ENCODE measurements at regions not wholly inside any gene's neighbourhood (a gene's known extent, or its start where the extent isn't known, plus 50 kb on each side); places are given as distances from the start of the nearest gene placed in this dataset.

GRCh38 chr15:61500951-61501620 lies 272.0 kb upstream of the RORA start:
- Histone ChIP-seq H3K9me3 (ENCODE audit: control insufficient read depth, insufficient read depth, low read length) (no peaks in the 10 kb centered on the region), H3K4me1 (ENCODE audit: control insufficient read depth, insufficient read depth, low read length) (peaks cover 2% of the 10 kb centered on the region), H3K36me3 (ENCODE audit: control insufficient read depth, insufficient read depth, low read length) (no peaks in the 10 kb centered on the region), H3K27me3 (ENCODE audit: control insufficient read depth, insufficient read depth, low read length) (no peaks in the 10 kb centered on the region), H3K4me3 (ENCODE audit: low read depth, low read length) (no peak overlapping the region), H3K9ac (ENCODE audit: low read depth, low read length) (no peak overlapping the region)

GRCh38 chr15:61500523-61500922 lies 271.4 kb upstream of the RORA start:
- H3K4me1 ChIP-seq (ENCODE audit: control insufficient read depth, insufficient read depth, low read length) = peaks cover 2% of the 10 kb centered on the region
- no peaks in the 10 kb centered on the region for H3K9me3 ChIP-seq (ENCODE audit: control insufficient read depth, insufficient read depth, low read length)
- no peaks in the 10 kb centered on the region for H3K36me3 ChIP-seq (ENCODE audit: control insufficient read depth, insufficient read depth, low read length)
- H3K4me3 ChIP-seq (ENCODE audit: low read depth, low read length) = no peak overlapping the region
- no peaks in the 10 kb centered on the region for H3K27me3 ChIP-seq (ENCODE audit: control insufficient read depth, insufficient read depth, low read length)
- no peak overlapping the region for H3K9ac ChIP-seq (ENCODE audit: low read depth, low read length)

- Histone ChIP-seq H3K4me1 (ENCODE audit: control insufficient read depth, insufficient read depth, low read length) (peaks cover 2% of the 10 kb centered on the region), H3K9me3 (ENCODE audit: control insufficient read depth, insufficient read depth, low read length) (no peaks in the 10 kb centered on the region), H3K9ac (ENCODE audit: low read depth, low read length) (no peak overlapping the region), H3K27me3 (ENCODE audit: control insufficient read depth, insufficient read depth, low read length) (no peaks in the 10 kb centered on the region), H3K36me3 (ENCODE audit: control insufficient read depth, insufficient read depth, low read length) (no peaks in the 10 kb centered on the region), H3K4me3 (ENCODE audit: low read depth, low read length) (no peak overlapping the region)
Observed at GRCh38 chr15:61499376-61499775, 270.3 kb upstream of the RORA start.

- no peaks in the 10 kb centered on the region for H3K36me3 ChIP-seq (ENCODE audit: control insufficient read depth, insufficient read depth, low read length)
- no peaks in the 10 kb centered on the region for H3K27me3 ChIP-seq (ENCODE audit: control insufficient read depth, insufficient read depth, low read length)
- no peaks in the 10 kb centered on the region for H3K4me1 ChIP-seq (ENCODE audit: control insufficient read depth, insufficient read depth, low read length)
- no peak overlapping the region for H3K4me3 ChIP-seq (ENCODE audit: low read depth, low read length)
- no peak overlapping the region for H3K9ac ChIP-seq (ENCODE audit: low read depth, low read length)
- no peaks in the 10 kb centered on the region for H3K9me3 ChIP-seq (ENCODE audit: control insufficient read depth, insufficient read depth, low read length)
Observed at GRCh38 chr15:61489571-61489970, 260.5 kb upstream of the RORA start.

GRCh38 chr15:61483599-61483998 lies 254.5 kb upstream of the RORA start:
- Histone ChIP-seq H3K9me3 (ENCODE audit: control insufficient read depth, insufficient read depth, low read length) (no peaks in the 10 kb centered on the region), H3K36me3 (ENCODE audit: control insufficient read depth, insufficient read depth, low read length) (no peaks in the 10 kb centered on the region), H3K9ac (ENCODE audit: low read depth, low read length) (no peak overlapping the region), H3K4me3 (ENCODE audit: low read depth, low read length) (no peak overlapping the region), H3K27me3 (ENCODE audit: control insufficient read depth, insufficient read depth, low read length) (no peaks in the 10 kb centered on the region), H3K4me1 (ENCODE audit: control insufficient read depth, insufficient read depth, low read length) (no peaks in the 10 kb centered on the region)

- no peaks in the 10 kb centered on the region for H3K36me3 ChIP-seq (ENCODE audit: control insufficient read depth, insufficient read depth, low read length)
- no peak overlapping the region for H3K9ac ChIP-seq (ENCODE audit: low read depth, low read length)
- H3K4me3 ChIP-seq (ENCODE audit: low read depth, low read length) = no peak overlapping the region
- no peaks in the 10 kb centered on the region for H3K27me3 ChIP-seq (ENCODE audit: control insufficient read depth, insufficient read depth, low read length)
- no peaks in the 10 kb centered on the region for H3K4me1 ChIP-seq (ENCODE audit: control insufficient read depth, insufficient read depth, low read length)
- H3K9me3 ChIP-seq (ENCODE audit: control insufficient read depth, insufficient read depth, low read length) = no peaks in the 10 kb centered on the region
Observed at GRCh38 chr15:61481886-61482285, 252.8 kb upstream of the RORA start.

- no peaks in the 10 kb centered on the region for H3K27me3 ChIP-seq (ENCODE audit: control insufficient read depth, insufficient read depth, low read length)
- no peak overlapping the region for H3K4me3 ChIP-seq (ENCODE audit: low read depth, low read length)
- H3K36me3 ChIP-seq (ENCODE audit: control insufficient read depth, insufficient read depth, low read length) = no peaks in the 10 kb centered on the region
- no peak overlapping the region for H3K9ac ChIP-seq (ENCODE audit: low read depth, low read length)
- no peaks in the 10 kb centered on the region for H3K9me3 ChIP-seq (ENCODE audit: control insufficient read depth, insufficient read depth, low read length)
- no peaks in the 10 kb centered on the region for H3K4me1 ChIP-seq (ENCODE audit: control insufficient read depth, insufficient read depth, low read length)
Observed at GRCh38 chr15:61480863-61481262, 251.8 kb upstream of the RORA start.

DNA sequence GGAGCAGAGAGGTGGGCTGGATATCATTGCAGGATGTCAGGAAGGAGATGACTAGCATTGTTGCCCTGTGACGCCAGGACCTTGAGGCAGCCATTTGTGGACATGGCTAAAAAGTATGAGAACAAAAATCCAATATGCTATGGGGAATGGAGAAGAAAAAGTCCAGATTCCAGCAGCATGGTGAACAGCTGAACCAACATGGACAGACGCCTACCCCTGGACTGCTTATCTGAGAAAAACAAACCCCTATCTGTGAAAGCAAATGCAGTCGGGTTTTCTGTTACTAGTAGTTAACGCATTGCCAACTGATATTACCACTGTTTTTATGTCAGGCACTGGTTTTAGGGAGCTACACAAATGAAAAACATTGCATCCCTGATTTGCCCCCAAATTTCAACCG lies 251.2 kb upstream of the RORA start:
- no peaks in the 10 kb centered on the region for H3K36me3 ChIP-seq (ENCODE audit: control insufficient read depth, insufficient read depth, low read length)

DNA sequence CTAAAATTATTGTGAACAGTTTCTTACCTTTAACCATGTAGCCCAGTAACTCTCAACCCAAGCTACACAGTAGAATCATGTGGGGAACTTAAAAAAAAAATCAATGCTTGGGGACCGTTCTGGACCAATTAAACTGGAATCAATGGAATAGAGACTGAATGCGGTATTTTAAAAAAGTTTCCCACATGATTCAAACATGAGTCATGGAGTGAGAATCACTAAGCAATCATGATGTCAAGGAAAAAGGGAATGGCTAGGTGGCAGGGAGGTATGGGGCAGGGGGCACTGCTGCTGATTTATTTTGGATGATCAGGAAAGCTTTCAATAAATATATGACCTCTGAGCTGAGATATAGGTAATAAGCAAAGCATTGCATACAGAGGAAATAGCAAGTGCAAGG lies 250.5 kb upstream of the RORA start:
- no peaks in the 10 kb centered on the region for H3K36me3 ChIP-seq (ENCODE audit: control insufficient read depth, insufficient read depth, low read length)
- no peak overlapping the region for H3K9ac ChIP-seq (ENCODE audit: low read depth, low read length)
- no peak overlapping the region for H3K4me3 ChIP-seq (ENCODE audit: low read depth, low read length)
- no peaks in the 10 kb centered on the region for H3K27me3 ChIP-seq (ENCODE audit: control insufficient read depth, insufficient read depth, low read length)
- no peaks in the 10 kb centered on the region for H3K4me1 ChIP-seq (ENCODE audit: control insufficient read depth, insufficient read depth, low read length)
- H3K9me3 ChIP-seq (ENCODE audit: control insufficient read depth, insufficient read depth, low read length) = no peaks in the 10 kb centered on the region

More for the DNA sequence above, 251.2 kb upstream of the RORA start:
- H3K4me1 ChIP-seq (ENCODE audit: control insufficient read depth, insufficient read depth, low read length) = no peaks in the 10 kb centered on the region
- H3K9me3 ChIP-seq (ENCODE audit: control insufficient read depth, insufficient read depth, low read length) = no peaks in the 10 kb centered on the region
- no peak overlapping the region for H3K4me3 ChIP-seq (ENCODE audit: low read depth, low read length)
- H3K27me3 ChIP-seq (ENCODE audit: control insufficient read depth, insufficient read depth, low read length) = no peaks in the 10 kb centered on the region
- H3K9ac ChIP-seq (ENCODE audit: low read depth, low read length) = no peak overlapping the region

DNA sequence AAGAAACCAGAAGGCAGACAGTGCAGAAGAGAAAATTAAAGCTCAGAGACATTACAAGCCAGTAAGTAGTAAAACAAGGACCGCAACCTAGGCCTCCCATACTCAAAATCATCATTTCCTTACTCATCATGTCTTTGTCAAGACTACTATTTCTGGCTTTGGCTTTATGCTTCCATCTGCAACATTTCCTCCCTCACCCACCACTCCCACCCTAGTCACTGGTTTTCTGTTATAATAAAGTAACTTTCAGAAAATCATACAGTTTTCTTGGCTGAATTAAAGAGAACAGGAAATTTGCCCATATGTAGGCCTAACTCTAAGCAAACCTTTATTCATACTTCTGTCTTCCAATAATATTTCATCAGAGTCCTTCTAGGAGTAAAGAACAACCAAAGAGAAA lies 247.6 kb upstream of the RORA start:
- Histone ChIP-seq H3K9me3 (ENCODE audit: control insufficient read depth, insufficient read depth, low read length) (no peaks in the 10 kb centered on the region), H3K4me3 (ENCODE audit: low read depth, low read length) (no peak overlapping the region), H3K9ac (ENCODE audit: low read depth, low read length) (no peak overlapping the region), H3K4me1 (ENCODE audit: control insufficient read depth, insufficient read depth, low read length) (no peaks in the 10 kb centered on the region), H3K36me3 (ENCODE audit: control insufficient read depth, insufficient read depth, low read length) (no peaks in the 10 kb centered on the region), H3K27me3 (ENCODE audit: control insufficient read depth, insufficient read depth, low read length) (no peaks in the 10 kb centered on the region)

- no peaks in the 10 kb centered on the region for H3K9me3 ChIP-seq (ENCODE audit: control insufficient read depth, insufficient read depth, low read length)
- H3K27me3 ChIP-seq (ENCODE audit: control insufficient read depth, insufficient read depth, low read length) = no peaks in the 10 kb centered on the region
- no peaks in the 10 kb centered on the region for H3K36me3 ChIP-seq (ENCODE audit: control insufficient read depth, insufficient read depth, low read length)
- no peak overlapping the region for H3K4me3 ChIP-seq (ENCODE audit: low read depth, low read length)
- no peak overlapping the region for H3K9ac ChIP-seq (ENCODE audit: low read depth, low read length)
- H3K4me1 ChIP-seq (ENCODE audit: control insufficient read depth, insufficient read depth, low read length) = no peaks in the 10 kb centered on the region
Observed at GRCh38 chr15:61474796-61475195, 245.7 kb upstream of the RORA start.

DNA sequence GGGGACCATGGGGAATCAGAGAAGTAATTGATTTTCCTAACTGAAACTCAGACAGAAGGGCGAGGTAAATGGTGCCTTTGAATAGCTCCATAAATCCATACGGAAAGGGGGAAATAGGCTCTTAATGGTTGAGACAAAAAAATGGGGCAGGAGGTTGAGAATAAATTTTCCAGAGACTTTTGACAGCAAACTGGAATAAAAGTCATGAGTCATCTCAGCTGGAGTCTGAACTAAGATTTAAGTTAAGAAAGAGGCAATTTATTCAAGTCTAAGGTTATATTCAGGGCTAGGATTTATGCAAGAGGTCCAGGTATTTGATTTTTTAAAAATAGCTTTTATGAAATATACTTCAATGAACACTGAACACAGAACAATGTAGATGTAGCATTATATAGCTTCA lies 238.7 kb upstream of the RORA start:
- H3K4me1 ChIP-seq (ENCODE audit: control insufficient read depth, insufficient read depth, low read length) = no peaks in the 10 kb centered on the region

More for the DNA sequence above, 238.7 kb upstream of the RORA start:
- Histone ChIP-seq H3K36me3 (ENCODE audit: control insufficient read depth, insufficient read depth, low read length) (no peaks in the 10 kb centered on the region), H3K9me3 (ENCODE audit: control insufficient read depth, insufficient read depth, low read length) (no peaks in the 10 kb centered on the region), H3K9ac (ENCODE audit: low read depth, low read length) (no peak overlapping the region), H3K4me3 (ENCODE audit: low read depth, low read length) (no peak overlapping the region), H3K27me3 (ENCODE audit: control insufficient read depth, insufficient read depth, low read length) (no peaks in the 10 kb centered on the region)
